Ishikawa (cell line): ENCODE measurements at regions not wholly inside any gene's neighbourhood (a gene's known extent, or its start where the extent isn't known, plus 50 kb on each side); places are given as distances from the start of the nearest gene placed in this dataset.

ENCODE experiments used
- CEBPB ChIP-seq: IDR thresholded peaks from 2 replicates; pipeline ENCODE4 v1.6.1; 2012
- CREB1 ChIP-seq: IDR thresholded peaks from 2 replicates; pipeline ENCODE4 v1.6.1; 2012; ENCODE audit warnings: low read depth
- EGR1 ChIP-seq: IDR thresholded peaks from 2 replicates; pipeline ENCODE4 v1.6.1; 2012
- EP300 ChIP-seq: IDR thresholded peaks from 2 replicates; pipeline ENCODE4 v1.6.1; 2012; ENCODE audit warnings: borderline replicate concordance
- FOXM1 ChIP-seq: IDR thresholded peaks from 2 replicates; pipeline ENCODE4 v1.6.1; 2012; ENCODE audit warnings: low read depth, borderline replicate concordance
- NFIC ChIP-seq: IDR thresholded peaks from 2 replicates; pipeline ENCODE4 v1.6.1; 2012
- RAD21 ChIP-seq: IDR thresholded peaks from 2 replicates; pipeline ENCODE4 v1.6.1; 2012; ENCODE audit warnings: low read depth
- TAF1 ChIP-seq: IDR thresholded peaks from 2 replicates; pipeline ENCODE4 v1.6.1; 2012; ENCODE audit warnings: low read depth, mild to moderate bottlenecking
- TCF12 ChIP-seq: IDR thresholded peaks from 2 replicates; pipeline ENCODE4 v1.6.1; 2012; ENCODE audit warnings: low read depth
- TEAD4 ChIP-seq: IDR thresholded peaks from 2 replicates; pipeline ENCODE4 v1.6.1; 2012
- YY1 ChIP-seq: IDR thresholded peaks from 2 replicates; pipeline ENCODE4 v1.6.1; 2012; ENCODE audit warnings: low read depth
- ZBTB7A ChIP-seq: IDR thresholded peaks from 2 replicates; pipeline ENCODE4 v1.6.1; 2012; ENCODE audit warnings: low read depth
- TF ChIP-seq, protein P1 (sequence below): IDR thresholded peaks from 2 replicates; pipeline ENCODE4 v1.6.1; 2012
- TF ChIP-seq, protein P2 (sequence below): IDR thresholded peaks from 2 replicates; pipeline ENCODE4 v1.6.1; 2012; ENCODE audit warnings: low read depth, mild to moderate bottlenecking
- TF ChIP-seq, protein P3 (sequence below): IDR thresholded peaks from 2 replicates; pipeline ENCODE4 v1.6.1; 2012

DNA sequence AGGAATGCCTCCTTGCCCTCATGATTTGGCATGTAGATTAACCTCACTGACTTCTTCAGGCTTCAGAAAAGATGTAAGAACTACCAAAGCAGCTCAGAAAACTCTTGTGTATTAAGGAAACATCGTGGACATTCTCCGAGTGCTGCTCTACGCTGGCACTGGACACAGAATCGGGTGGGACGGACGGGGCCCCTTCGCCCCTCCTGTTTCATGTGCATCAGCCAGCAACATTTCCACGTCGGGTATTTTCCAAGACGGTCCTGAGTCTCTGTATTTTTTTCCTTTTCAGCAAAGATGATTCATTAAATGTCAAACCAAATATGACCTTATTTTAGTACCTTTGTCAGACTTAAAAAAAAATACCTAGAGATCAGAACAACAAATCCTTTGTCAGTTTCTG, 583.6 kb downstream of the CCDC171 start:
- no peak for TF ChIP-seq EGR1
- TF ChIP-seq, protein P1, sequence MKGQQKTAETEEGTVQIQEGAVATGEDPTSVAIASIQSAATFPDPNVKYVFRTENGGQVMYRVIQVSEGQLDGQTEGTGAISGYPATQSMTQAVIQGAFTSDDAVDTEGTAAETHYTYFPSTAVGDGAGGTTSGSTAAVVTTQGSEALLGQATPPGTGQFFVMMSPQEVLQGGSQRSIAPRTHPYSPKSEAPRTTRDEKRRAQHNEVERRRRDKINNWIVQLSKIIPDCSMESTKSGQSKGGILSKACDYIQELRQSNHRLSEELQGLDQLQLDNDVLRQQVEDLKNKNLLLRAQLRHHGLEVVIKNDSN = no peak
- TF ChIP-seq NFIC = no peak
- no peak for TF ChIP-seq CREB1
- TF ChIP-seq EP300 = no peak
- TF ChIP-seq, protein P2, sequence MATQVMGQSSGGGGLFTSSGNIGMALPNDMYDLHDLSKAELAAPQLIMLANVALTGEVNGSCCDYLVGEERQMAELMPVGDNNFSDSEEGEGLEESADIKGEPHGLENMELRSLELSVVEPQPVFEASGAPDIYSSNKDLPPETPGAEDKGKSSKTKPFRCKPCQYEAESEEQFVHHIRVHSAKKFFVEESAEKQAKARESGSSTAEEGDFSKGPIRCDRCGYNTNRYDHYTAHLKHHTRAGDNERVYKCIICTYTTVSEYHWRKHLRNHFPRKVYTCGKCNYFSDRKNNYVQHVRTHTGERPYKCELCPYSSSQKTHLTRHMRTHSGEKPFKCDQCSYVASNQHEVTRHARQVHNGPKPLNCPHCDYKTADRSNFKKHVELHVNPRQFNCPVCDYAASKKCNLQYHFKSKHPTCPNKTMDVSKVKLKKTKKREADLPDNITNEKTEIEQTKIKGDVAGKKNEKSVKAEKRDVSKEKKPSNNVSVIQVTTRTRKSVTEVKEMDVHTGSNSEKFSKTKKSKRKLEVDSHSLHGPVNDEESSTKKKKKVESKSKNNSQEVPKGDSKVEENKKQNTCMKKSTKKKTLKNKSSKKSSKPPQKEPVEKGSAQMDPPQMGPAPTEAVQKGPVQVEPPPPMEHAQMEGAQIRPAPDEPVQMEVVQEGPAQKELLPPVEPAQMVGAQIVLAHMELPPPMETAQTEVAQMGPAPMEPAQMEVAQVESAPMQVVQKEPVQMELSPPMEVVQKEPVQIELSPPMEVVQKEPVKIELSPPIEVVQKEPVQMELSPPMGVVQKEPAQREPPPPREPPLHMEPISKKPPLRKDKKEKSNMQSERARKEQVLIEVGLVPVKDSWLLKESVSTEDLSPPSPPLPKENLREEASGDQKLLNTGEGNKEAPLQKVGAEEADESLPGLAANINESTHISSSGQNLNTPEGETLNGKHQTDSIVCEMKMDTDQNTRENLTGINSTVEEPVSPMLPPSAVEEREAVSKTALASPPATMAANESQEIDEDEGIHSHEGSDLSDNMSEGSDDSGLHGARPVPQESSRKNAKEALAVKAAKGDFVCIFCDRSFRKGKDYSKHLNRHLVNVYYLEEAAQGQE = no peak
- TF ChIP-seq, protein P3, sequence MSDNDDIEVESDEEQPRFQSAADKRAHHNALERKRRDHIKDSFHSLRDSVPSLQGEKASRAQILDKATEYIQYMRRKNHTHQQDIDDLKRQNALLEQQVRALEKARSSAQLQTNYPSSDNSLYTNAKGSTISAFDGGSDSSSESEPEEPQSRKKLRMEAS = no peak
- no peak for TF ChIP-seq TCF12
- no peak for TF ChIP-seq FOXM1
- no peak for TF ChIP-seq TEAD4
- TF ChIP-seq YY1 = no peak

DNA sequence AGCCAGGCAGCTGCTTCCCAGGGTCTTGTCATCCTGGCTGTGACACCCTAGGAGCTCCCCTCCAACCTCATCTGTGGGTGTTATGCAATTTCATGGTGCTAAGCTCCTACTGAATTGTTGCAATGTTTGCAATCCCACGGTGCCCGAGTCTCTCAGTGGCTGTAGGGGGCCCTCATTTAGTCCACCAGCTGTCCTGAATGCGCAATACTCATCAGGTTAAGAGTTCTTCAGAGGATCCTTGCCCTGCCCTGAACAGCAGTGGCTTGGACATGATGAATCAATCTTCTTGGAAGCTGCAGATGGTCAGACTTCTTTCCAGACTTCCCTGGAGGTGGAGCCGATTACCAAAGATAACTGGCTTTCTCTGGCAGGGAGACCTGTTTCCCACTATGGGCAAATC, 584.1 kb downstream of the CCDC171 start:
- TF ChIP-seq TCF12 = no peak
- TF ChIP-seq CREB1 = no peak
- no peak for TF ChIP-seq EGR1
- TF ChIP-seq, protein P2 = no peak
- TF ChIP-seq YY1 = no peak
- no peak for TF ChIP-seq TAF1
- no peak for TF ChIP-seq RAD21
- TF ChIP-seq, protein P3 = no peak
- TF ChIP-seq TEAD4 = no peak
- TF ChIP-seq, protein P1 = no peak
- no peak for TF ChIP-seq FOXM1
- no peak for TF ChIP-seq CEBPB
- no peak for TF ChIP-seq ZBTB7A
- no peak for TF ChIP-seq NFIC
- TF ChIP-seq EP300 = no peak

DNA sequence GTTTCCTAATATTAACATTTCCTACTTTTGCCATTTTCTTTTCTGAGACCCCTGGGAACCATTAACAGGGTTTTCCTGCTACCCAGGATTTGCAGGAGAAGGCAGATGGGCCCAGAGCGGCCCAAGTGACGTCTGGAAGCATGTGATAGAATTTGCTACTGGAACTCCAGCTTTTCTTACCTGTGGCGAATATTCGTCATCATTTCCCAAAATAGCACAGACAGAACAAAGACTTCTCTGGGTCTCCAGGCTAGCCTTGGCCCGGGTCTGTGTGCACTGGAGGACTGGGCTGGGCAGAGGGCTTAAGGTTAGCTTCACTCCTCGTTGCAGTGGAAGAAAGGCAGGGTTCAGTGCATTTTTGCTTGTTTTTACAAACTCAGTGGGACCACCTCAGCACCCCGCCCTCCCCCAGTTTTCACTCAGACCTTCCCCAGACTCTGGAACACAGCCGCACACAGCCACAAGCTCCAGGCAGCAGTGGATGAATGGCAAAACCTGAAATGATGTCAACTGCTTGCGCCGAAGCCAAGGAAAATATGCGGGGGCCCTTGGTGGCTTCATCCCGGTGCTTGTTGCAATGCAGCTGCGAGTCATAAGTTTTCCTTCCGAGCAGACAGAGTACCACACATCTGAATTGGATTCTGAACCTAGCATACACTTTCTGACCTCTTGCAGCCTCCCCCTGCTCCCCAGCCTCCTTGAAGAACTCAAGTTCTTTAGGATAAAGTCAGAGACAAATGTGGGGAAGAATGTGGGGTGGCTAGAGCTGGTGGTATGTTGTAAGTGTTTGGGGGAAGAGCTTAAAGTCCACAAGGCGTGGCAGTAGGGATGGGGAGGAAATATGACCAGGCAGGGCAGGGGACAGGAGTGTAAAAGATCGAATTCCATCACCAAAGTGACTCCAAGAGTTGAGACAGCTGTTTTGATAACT, 586.0 kb downstream of the CCDC171 start:
- TF ChIP-seq FOXM1 (no peak), NFIC (no peak), YY1 (no peak)

DNA sequence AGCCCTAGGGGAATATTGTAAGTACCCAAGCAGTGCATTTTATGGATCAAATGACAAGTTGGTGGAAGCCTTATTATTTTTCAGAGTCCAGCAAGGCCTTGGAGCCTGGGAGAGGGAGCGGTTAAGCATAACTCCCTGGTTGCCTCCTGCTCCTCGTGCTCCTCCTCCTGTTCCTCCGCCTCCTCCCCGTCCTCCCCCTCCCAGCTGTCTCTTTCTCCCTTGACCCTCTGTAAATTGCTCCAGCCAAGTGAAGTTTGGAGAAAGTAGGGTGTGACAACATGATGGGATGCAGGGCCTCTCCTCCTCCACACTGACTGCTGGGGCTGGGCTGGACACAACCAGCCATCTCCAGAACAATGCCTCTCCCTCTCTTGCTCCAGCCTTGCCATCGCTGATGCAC, 586.9 kb downstream of the CCDC171 start:
- no peak for TF ChIP-seq FOXM1
- TF ChIP-seq EP300 = no peak
- TF ChIP-seq YY1 = no peak
- TF ChIP-seq EGR1 = no peak
- no peak for TF ChIP-seq ZBTB7A
- no peak for TF ChIP-seq NFIC
- TF ChIP-seq RAD21 = no peak
- no peak for TF ChIP-seq CREB1
- TF ChIP-seq TEAD4 = no peak
- TF ChIP-seq, protein P1 = no peak
- TF ChIP-seq CEBPB = no peak
- TF ChIP-seq, protein P2 = no peak
- TF ChIP-seq TAF1 = no peak
- TF ChIP-seq, protein P3 = no peak
- no peak for TF ChIP-seq TCF12
